Islet precursor cell (in vitro differentiated cells): ENCODE measurements at regions not wholly inside any gene's neighbourhood (a gene's known extent, or its start where the extent isn't known, plus 50 kb on each side); places are given as distances from the start of the nearest gene placed in this dataset.

Experiments used
- DNase-seq: peaks from one replicate; pipeline ENCODE4 v3.0.0-alpha.2; 2018

GRCh38 chr13:34591129-34591528 lies 350.9 kb upstream of the NBEA start:
- no peak for DNase-seq

- no peak for DNase-seq
Measured at GRCh38 chr13:34591900-34592529, 350.1 kb upstream of the NBEA start.

- DNase-seq, result no peak
Measured at GRCh38 chr13:34593658-34594057, 348.4 kb upstream of the NBEA start.

- DNase-seq, result no peak
Measured at GRCh38 chr13:34594507-34594906, 347.6 kb upstream of the NBEA start.

GRCh38 chr13:34608331-34608730 lies 333.7 kb upstream of the NBEA start:
- no peak for DNase-seq

- DNase-seq, result no peak
Measured at GRCh38 chr13:34611671-34612070, 330.4 kb upstream of the NBEA start.

- no peak for DNase-seq
Measured at GRCh38 chr13:34617473-34618083, 324.5 kb upstream of the NBEA start.

- no peak for DNase-seq
Measured at GRCh38 chr13:34618654-34619053, 323.4 kb upstream of the NBEA start.

GRCh38 chr13:34619326-34619725 lies 322.7 kb upstream of the NBEA start:
- no peak for DNase-seq

- DNase-seq, result no peak
Measured at GRCh38 chr13:34620074-34620850, 321.8 kb upstream of the NBEA start.

GRCh38 chr13:34620862-34621261 lies 321.2 kb upstream of the NBEA start:
- no peak for DNase-seq

- no peak for DNase-seq
Measured at GRCh38 chr13:34623331-34623730, 318.7 kb upstream of the NBEA start.

GRCh38 chr13:34627509-34628208 lies 314.4 kb upstream of the NBEA start:
- peak; percentile 76 for DNase-seq

GRCh38 chr13:34628209-34628682 lies 313.8 kb upstream of the NBEA start:
- DNase-seq, result no peak

- DNase-seq, result no peak
Measured at GRCh38 chr13:34634448-34634847, 307.6 kb upstream of the NBEA start.

GRCh38 chr13:34637138-34637537 lies 304.9 kb upstream of the NBEA start:
- DNase-seq, result no peak

- DNase-seq, result no peak
Measured at GRCh38 chr13:34637636-34638035, 304.4 kb upstream of the NBEA start.

- DNase-seq, result no peak
Measured at GRCh38 chr13:34638897-34639296, 303.2 kb upstream of the NBEA start.

GRCh38 chr13:34640179-34640992 lies 301.7 kb upstream of the NBEA start:
- no peak for DNase-seq

GRCh38 chr13:34640993-34641330 lies 301.1 kb upstream of the NBEA start:
- peak; percentile 70 for DNase-seq

GRCh38 chr13:34647379-34648150 lies 294.5 kb upstream of the NBEA start:
- DNase-seq, result no peak

GRCh38 chr13:34654203-34654602 lies 287.9 kb upstream of the NBEA start:
- DNase-seq, result no peak
